Loucy (cell line): ENCODE measurements at regions not wholly inside any gene's neighbourhood (a gene's known extent, or its start where the extent isn't known, plus 50 kb on each side); places are given as distances from the start of the nearest gene placed in this dataset.

Source experiments
- CTCF ChIP-seq: fragments of 200-600 bp; sonication (generic); conservative IDR thresholded peaks from 2 replicates; pipeline ENCODE4 v1.5.1; 2014; ENCODE audit warnings: mild to moderate bottlenecking, antibody characterized with exemption, low read length
- EZH2phosphoT487 ChIP-seq: fragments of 200-600 bp; IDR thresholded peaks from 2 replicates; pipeline ENCODE4 v1.6.1; 2018; ENCODE audit warnings: antibody characterized with exemption, mild to moderate bottlenecking, moderate library complexity, borderline replicate concordance

GRCh38 chr1:239816081-239816782, 275.5 kb upstream of the FMN2 start:
- TF ChIP-seq CTCF (no peak), EZH2phosphoT487 (no peak)
